ENCODE measurements at regions not wholly inside any gene's neighbourhood (a gene's known extent, or its start where the extent isn't known, plus 50 kb on each side); places are given as distances from the start of the nearest gene placed in this dataset.

DNA sequence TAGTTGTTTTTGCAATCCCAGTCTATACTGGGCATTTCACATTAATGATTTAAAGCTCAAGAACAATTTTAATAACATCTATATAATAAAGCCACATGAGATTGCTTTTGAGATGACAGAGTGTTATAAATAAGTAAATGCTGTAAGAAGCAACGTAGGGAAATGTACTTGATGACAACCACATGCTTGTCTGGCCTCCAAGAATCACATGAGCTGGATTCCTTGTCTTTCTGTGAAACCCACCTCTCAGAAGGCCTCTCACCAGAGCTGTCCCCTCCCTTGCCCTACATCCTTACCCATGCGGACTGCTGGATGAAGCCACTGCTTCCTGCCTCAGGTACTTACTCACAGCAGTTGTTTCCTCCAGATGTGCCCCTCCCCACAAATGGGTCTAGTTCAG, 145.1 kb upstream of the CTTNBP2NL start:
- ChIA-PET CTCF (no interaction called here), POLR2A (no interaction called here)
- peaks cover 0 to 2% (median 0%) of the 10 kb centered on the region in 5 experiments for H3K9me3 ChIP-seq (ENCODE audit: control extremely low read depth in 1 of 5, control insufficient read depth in 4 of 5, insufficient read depth in 2 of 5, low read depth in 1 of 5, low read length in 4 of 5)
- no peaks in the 10 kb centered on the region for H3K36me3 ChIP-seq (ENCODE audit: control insufficient read depth in 4 of 4, insufficient read depth in 4 of 4, low read length in 3 of 4)
- peaks cover 0 to 8% (median 0%) of the 10 kb centered on the region in 5 experiments for H3K27me3 ChIP-seq (replicated peaks in 2 of 5; ENCODE audit: control insufficient read depth in 4 of 5, insufficient read depth in 5 of 5, low read length in 4 of 5)
- H3K4me1 ChIP-seq (ENCODE audit: control extremely low read depth in 1 of 4, control insufficient read depth in 4 of 4, insufficient read depth in 4 of 4, low read length in 3 of 4): no peaks in the 10 kb centered on the region
- no peak overlapping the region for H3K4me3 ChIP-seq (ENCODE audit: control insufficient read depth in 1 of 7, extremely low read depth in 1 of 7, insufficient read depth in 4 of 7, low read depth in 2 of 7, low read length in 6 of 7)
- DNase-seq: no peak
- no peak overlapping the region for H3K27ac ChIP-seq (ENCODE audit: insufficient read depth in 1 of 2, low read depth in 1 of 2, low read length in 2 of 2, poor library complexity in 1 of 2, severe bottlenecking in 2 of 2)
- 33% methylated on average over 1 of the region's 2 CpGs for WGBS (ENCODE audit: insufficient coverage)

DNA sequence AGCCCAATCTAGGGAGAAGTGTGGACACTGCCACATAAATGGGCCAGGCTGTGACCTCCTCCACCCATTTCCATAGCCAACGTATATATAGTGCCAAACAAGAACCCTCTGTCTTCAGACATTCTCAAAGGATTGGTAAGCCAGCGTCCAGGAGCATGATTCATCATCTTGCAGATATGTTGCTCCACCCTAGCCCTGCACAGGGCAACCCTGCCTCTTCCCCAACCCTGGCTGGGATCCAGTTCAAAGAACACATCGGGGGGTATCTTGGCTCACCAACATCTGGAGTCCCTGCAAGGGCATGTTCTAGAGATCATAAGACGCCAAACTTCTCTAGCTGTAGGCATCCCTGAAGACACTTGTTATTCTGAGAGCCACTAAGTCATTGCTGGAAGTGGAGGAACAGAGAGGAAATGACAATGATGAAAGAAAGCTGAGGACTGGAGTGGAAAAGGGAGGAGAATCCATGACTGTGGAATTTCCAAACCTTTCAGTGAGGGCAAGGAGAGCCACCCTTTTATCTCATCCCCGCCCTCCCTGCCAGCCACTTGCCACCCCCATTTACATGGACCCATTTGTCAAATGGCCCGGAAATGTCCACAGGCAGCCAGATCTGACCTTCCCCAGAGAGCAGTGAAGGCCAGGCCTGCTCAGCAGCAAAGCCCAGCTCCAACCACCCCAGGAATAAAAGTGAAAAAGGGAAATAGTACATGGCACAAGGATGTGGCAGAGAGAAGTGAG, 144.1 kb upstream of the CTTNBP2NL start:
- ChIA-PET CTCF (no interaction called here), POLR2A (no interaction called here)
- Histone ChIP-seq H3K9me3 (ENCODE audit: control extremely low read depth in 1 of 5, control insufficient read depth in 4 of 5, insufficient read depth in 2 of 5, low read depth in 1 of 5, low read length in 4 of 5) (peaks cover 0 to 2% (median 0%) of the 10 kb centered on the region in 5 experiments), H3K27me3 (replicated peaks in 2 of 5; ENCODE audit: control insufficient read depth in 4 of 5, insufficient read depth in 5 of 5, low read length in 4 of 5) (peaks cover 0 to 8% (median 0%) of the 10 kb centered on the region in 5 experiments), H3K36me3 (ENCODE audit: control insufficient read depth in 4 of 4, insufficient read depth in 4 of 4, low read length in 3 of 4) (no peaks in the 10 kb centered on the region), H3K4me3 (ENCODE audit: control insufficient read depth in 1 of 7, extremely low read depth in 1 of 7, insufficient read depth in 4 of 7, low read depth in 2 of 7, low read length in 6 of 7) (no peak overlapping the region), H3K4me1 (ENCODE audit: control extremely low read depth in 1 of 4, control insufficient read depth in 4 of 4, insufficient read depth in 4 of 4, low read length in 3 of 4) (no peaks in the 10 kb centered on the region), H3K27ac (ENCODE audit: insufficient read depth in 1 of 2, low read depth in 1 of 2, low read length in 2 of 2, poor library complexity in 1 of 2, severe bottlenecking in 2 of 2) (no peak overlapping the region)
- no peak for DNase-seq
- 100% methylated on average over 5 of the region's 6 CpGs for WGBS (ENCODE audit: insufficient coverage)

DNA sequence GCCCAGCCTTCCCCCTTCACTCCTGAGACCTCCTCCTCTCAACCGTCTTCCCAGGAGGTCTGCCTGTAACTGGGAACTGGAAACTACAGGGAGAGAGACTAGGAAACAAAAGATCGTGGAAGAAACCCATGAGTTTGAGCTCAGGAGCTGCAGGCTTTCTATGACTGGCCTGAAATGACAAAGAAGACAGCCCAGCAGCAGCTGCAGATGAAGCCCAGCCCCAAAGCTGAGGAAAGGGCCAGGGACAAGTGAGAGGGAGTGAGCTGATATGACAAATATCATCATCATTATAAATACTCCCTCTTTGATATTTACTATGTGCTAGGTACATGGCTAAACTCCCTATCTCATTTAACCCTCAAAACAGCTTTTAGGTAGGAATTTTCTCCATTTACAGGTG, 142.6 kb upstream of the CTTNBP2NL start:
- WGBS (ENCODE audit: insufficient coverage): 50% methylated on average over 1 of the region's 2 CpGs
- Histone ChIP-seq H3K9me3 (ENCODE audit: control extremely low read depth in 1 of 5, control insufficient read depth in 4 of 5, insufficient read depth in 2 of 5, low read depth in 1 of 5, low read length in 4 of 5) (peaks cover 0 to 2% (median 0%) of the 10 kb centered on the region in 5 experiments), H3K4me1 (ENCODE audit: control extremely low read depth in 1 of 4, control insufficient read depth in 4 of 4, insufficient read depth in 4 of 4, low read length in 3 of 4) (no peaks in the 10 kb centered on the region), H3K27me3 (replicated peaks in 2 of 5; ENCODE audit: control insufficient read depth in 4 of 5, insufficient read depth in 5 of 5, low read length in 4 of 5) (peaks cover 0 to 8% (median 0%) of the 10 kb centered on the region in 5 experiments), H3K27ac (ENCODE audit: insufficient read depth in 1 of 2, low read depth in 1 of 2, low read length in 2 of 2, poor library complexity in 1 of 2, severe bottlenecking in 2 of 2) (no peak overlapping the region), H3K4me3 (ENCODE audit: control insufficient read depth in 1 of 7, extremely low read depth in 1 of 7, insufficient read depth in 4 of 7, low read depth in 2 of 7, low read length in 6 of 7) (no peak overlapping the region), H3K36me3 (ENCODE audit: control insufficient read depth in 4 of 4, insufficient read depth in 4 of 4, low read length in 3 of 4) (no peaks in the 10 kb centered on the region)
- no peak for DNase-seq
- ChIA-PET CTCF (interaction anchor here (1.9 kb wide), 1 partner anchor 11 kb away, joined by 4 read pairs; no protein-coding TSS in a partner anchor), POLR2A (no interaction called here)

GRCh38 chr1:112255080-112255479, 140.9 kb upstream of the CTTNBP2NL start:
- Histone ChIP-seq H3K27ac (ENCODE audit: insufficient read depth in 1 of 2, low read depth in 1 of 2, low read length in 2 of 2, poor library complexity in 1 of 2, severe bottlenecking in 2 of 2) (no peak overlapping the region), H3K4me1 (ENCODE audit: control extremely low read depth in 1 of 4, control insufficient read depth in 4 of 4, insufficient read depth in 4 of 4, low read length in 3 of 4) (no peaks in the 10 kb centered on the region), H3K4me3 (ENCODE audit: control insufficient read depth in 1 of 7, extremely low read depth in 1 of 7, insufficient read depth in 4 of 7, low read depth in 2 of 7, low read length in 6 of 7) (no peak overlapping the region), H3K36me3 (ENCODE audit: control insufficient read depth in 4 of 4, insufficient read depth in 4 of 4, low read length in 3 of 4) (no peaks in the 10 kb centered on the region), H3K27me3 (replicated peaks in 2 of 5; ENCODE audit: control insufficient read depth in 4 of 5, insufficient read depth in 5 of 5, low read length in 4 of 5) (peaks cover 0 to 8% (median 0%) of the 10 kb centered on the region in 5 experiments), H3K9me3 (ENCODE audit: control extremely low read depth in 1 of 5, control insufficient read depth in 4 of 5, insufficient read depth in 2 of 5, low read depth in 1 of 5, low read length in 4 of 5) (peaks cover 0 to 2% (median 0%) of the 10 kb centered on the region in 5 experiments)
- POLR2A ChIA-PET: no interaction called here
- CTCF ChIA-PET: interaction anchor here (1.0 kb wide), 1 partner anchor 27 kb away, joined by 4 read pairs; no protein-coding TSS in a partner anchor
- 100% methylated on average over 1 of the region's 1 CpG for WGBS (ENCODE audit: insufficient coverage)
- no peak for DNase-seq

DNA sequence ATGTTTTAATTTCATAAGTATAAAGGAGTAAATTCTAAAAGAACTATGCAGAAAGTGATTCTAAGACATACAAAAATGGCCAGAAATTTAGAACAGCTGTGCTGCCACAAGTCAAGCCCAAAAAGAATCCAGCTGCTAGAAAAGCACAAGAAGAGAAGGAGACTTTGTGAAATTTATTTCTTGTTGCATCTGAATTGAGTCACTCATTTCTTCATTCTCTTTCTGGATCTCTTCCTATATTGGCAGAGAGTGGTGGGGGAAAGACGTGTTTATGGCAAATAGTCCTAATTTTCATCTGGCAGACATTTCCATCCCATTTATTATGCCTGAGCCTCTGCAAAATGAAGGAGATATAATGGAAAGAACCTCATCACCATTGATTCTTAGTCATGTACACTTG, 139.6 kb upstream of the CTTNBP2NL start:
- Histone ChIP-seq H3K4me3 (ENCODE audit: control insufficient read depth in 1 of 7, extremely low read depth in 1 of 7, insufficient read depth in 4 of 7, low read depth in 2 of 7, low read length in 6 of 7) (no peak overlapping the region), H3K27me3 (replicated peaks in 2 of 5; ENCODE audit: control insufficient read depth in 4 of 5, insufficient read depth in 5 of 5, low read length in 4 of 5) (peaks cover 0 to 8% (median 0%) of the 10 kb centered on the region in 5 experiments), H3K27ac (ENCODE audit: insufficient read depth in 1 of 2, low read depth in 1 of 2, low read length in 2 of 2, poor library complexity in 1 of 2, severe bottlenecking in 2 of 2) (no peak overlapping the region), H3K9me3 (ENCODE audit: control extremely low read depth in 1 of 5, control insufficient read depth in 4 of 5, insufficient read depth in 2 of 5, low read depth in 1 of 5, low read length in 4 of 5) (peaks cover 0 to 2% (median 0%) of the 10 kb centered on the region in 5 experiments), H3K4me1 (ENCODE audit: control extremely low read depth in 1 of 4, control insufficient read depth in 4 of 4, insufficient read depth in 4 of 4, low read length in 3 of 4) (no peaks in the 10 kb centered on the region), H3K36me3 (ENCODE audit: control insufficient read depth in 4 of 4, insufficient read depth in 4 of 4, low read length in 3 of 4) (no peaks in the 10 kb centered on the region)
- POLR2A ChIA-PET: no interaction called here
- WGBS (ENCODE audit: insufficient coverage): no CpG with 5 or more reads among the region's 1 CpG
- CTCF ChIA-PET: no interaction called here
- DNase-seq: no peak

GRCh38 chr1:112257043-112257835, 138.8 kb upstream of the CTTNBP2NL start:
- 95% methylated on average over 4 of the region's 7 CpGs for WGBS (ENCODE audit: insufficient coverage)
- H3K4me1 ChIP-seq (ENCODE audit: control extremely low read depth in 1 of 4, control insufficient read depth in 4 of 4, insufficient read depth in 4 of 4, low read length in 3 of 4): no peaks in the 10 kb centered on the region
- CTCF ChIA-PET: no interaction called here
- H3K27ac ChIP-seq (ENCODE audit: insufficient read depth in 1 of 2, low read depth in 1 of 2, low read length in 2 of 2, poor library complexity in 1 of 2, severe bottlenecking in 2 of 2): no peak overlapping the region
- H3K4me3 ChIP-seq (ENCODE audit: control insufficient read depth in 1 of 7, extremely low read depth in 1 of 7, insufficient read depth in 4 of 7, low read depth in 2 of 7, low read length in 6 of 7): no peak overlapping the region
- no peak for DNase-seq
- H3K27me3 ChIP-seq (replicated peaks in 2 of 5; ENCODE audit: control insufficient read depth in 4 of 5, insufficient read depth in 5 of 5, low read length in 4 of 5): peaks cover 0 to 8% (median 0%) of the 10 kb centered on the region in 5 experiments
- POLR2A ChIA-PET: no interaction called here
- H3K36me3 ChIP-seq (ENCODE audit: control insufficient read depth in 4 of 4, insufficient read depth in 4 of 4, low read length in 3 of 4): no peaks in the 10 kb centered on the region
- peaks cover 0 to 2% (median 0%) of the 10 kb centered on the region in 5 experiments for H3K9me3 ChIP-seq (ENCODE audit: control extremely low read depth in 1 of 5, control insufficient read depth in 4 of 5, insufficient read depth in 2 of 5, low read depth in 1 of 5, low read length in 4 of 5)

DNA sequence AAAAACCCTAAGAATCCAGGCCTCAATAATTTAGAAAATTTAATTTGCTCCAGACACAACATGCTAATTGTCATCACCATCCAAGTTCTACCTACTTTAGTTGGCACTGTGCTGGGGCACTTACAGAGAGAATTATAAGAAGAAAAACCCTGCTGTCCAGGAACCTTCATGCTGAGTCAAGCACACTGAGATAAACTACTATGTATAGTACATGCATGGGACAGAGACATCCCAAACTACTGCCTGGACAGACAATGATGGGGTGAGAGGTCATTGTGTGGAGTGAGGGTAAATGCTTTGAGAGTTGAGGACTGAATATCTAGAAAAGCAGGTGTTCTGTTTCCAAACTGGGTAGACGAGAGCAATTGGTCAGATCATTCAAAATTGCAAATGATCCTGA, 135.3 kb upstream of the CTTNBP2NL start:
- no peak for DNase-seq
- Histone ChIP-seq H3K27ac (ENCODE audit: insufficient read depth in 1 of 2, low read depth in 1 of 2, low read length in 2 of 2, poor library complexity in 1 of 2, severe bottlenecking in 2 of 2) (no peak overlapping the region), H3K9me3 (ENCODE audit: control extremely low read depth in 1 of 5, control insufficient read depth in 4 of 5, insufficient read depth in 2 of 5, low read depth in 1 of 5, low read length in 4 of 5) (no peaks in the 10 kb centered on the region), H3K4me1 (ENCODE audit: control extremely low read depth in 1 of 4, control insufficient read depth in 4 of 4, insufficient read depth in 4 of 4, low read length in 3 of 4) (peaks cover 0 to 7% (median 1%) of the 10 kb centered on the region in 4 experiments), H3K4me3 (ENCODE audit: control insufficient read depth in 1 of 7, extremely low read depth in 1 of 7, insufficient read depth in 4 of 7, low read depth in 2 of 7, low read length in 6 of 7) (no peak overlapping the region), H3K27me3 (replicated peaks in 2 of 5; ENCODE audit: control insufficient read depth in 4 of 5, insufficient read depth in 5 of 5, low read length in 4 of 5) (peaks cover 0 to 2% (median 0%) of the 10 kb centered on the region in 5 experiments), H3K36me3 (ENCODE audit: control insufficient read depth in 4 of 4, insufficient read depth in 4 of 4, low read length in 3 of 4) (no peaks in the 10 kb centered on the region)
- 100% methylated on average over 1 of the region's 1 CpG for WGBS (ENCODE audit: insufficient coverage)
- CTCF ChIA-PET: no interaction called here
- POLR2A ChIA-PET: no interaction called here

All from common myeloid progenitor, CD34-positive (primary cell).